Esophagus muscularis mucosa (tissue), 4 donors: ENCODE measurements at regions not wholly inside any gene's neighbourhood (a gene's known extent, or its start where the extent isn't known, plus 50 kb on each side); places are given as distances from the start of the nearest gene placed in this dataset.

Experiments
- DNase-seq: peaks from one replicate; pipeline ENCODE4 v3.0.0-alpha.2; 2017; ENCODE audit errors: extremely low spot score
- H3K27ac ChIP-seq, 4 donors: fragments of 200-600 bp; sonication (generic); replicated peaks in 1 of 4; 1 replicate in 3 of 4; 2 replicates in 1 of 4; pipeline ENCODE4 v1.5.1; 2016 to 2019; ENCODE audit warnings: mild to moderate bottlenecking in 1 of 4
- H3K27me3 ChIP-seq, 4 donors: fragments of 200-600 bp; sonication (generic); one replicate each; pipeline versions ENCODE4 v1.5.1 to v1.6.0; 2016 to 2019
- H3K36me3 ChIP-seq, 4 donors: fragments of 200-600 bp; sonication (generic); one replicate each; pipeline ENCODE4 v1.5.1; 2016 to 2019
- H3K4me1 ChIP-seq, 4 donors: fragments of 200-600 bp; sonication (generic); one replicate each; pipeline ENCODE4 v1.5.1; 2016 to 2019
- H3K4me3 ChIP-seq, 4 donors: fragments of 200-600 bp; sonication (generic); 1 replicate in 2 of 4; 2 replicates in 2 of 4; pipeline ENCODE4 v1.5.1; 2016 to 2019; ENCODE audit warnings: mild to moderate bottlenecking in 4 of 4, moderate library complexity in 1 of 4
- H3K9me3 ChIP-seq, 4 donors: fragments of 200-600 bp; sonication (generic); 1 replicate in 3 of 4; 2 replicates in 1 of 4; pipeline ENCODE4 v1.5.1; 2016 to 2019
- CTCF ChIP-seq, 3 experiments: fragments of 200-600 bp in 2 of 3; fragments of 450-650 bp in 1 of 3; sonication (generic) in 2 of 3; IDR thresholded peaks; one replicate each; pipeline ENCODE4 v1.5.1; 2017 to 2019; ENCODE audit warnings: antibody characterized with exemption in 3 of 3, mild to moderate bottlenecking in 2 of 3, moderate library complexity in 1 of 3
- EP300 ChIP-seq: sonication (generic); formaldehyde crosslinking; IDR thresholded peaks from one replicate; pipeline ENCODE4 v1.6.1; 2017; ENCODE audit warnings: antibody characterized with exemption
- POLR2A ChIP-seq: fragments of 450-650 bp; IDR thresholded peaks from one replicate; pipeline ENCODE4 v1.6.1; 2017; ENCODE audit warnings: antibody characterized with exemption, moderate library complexity, mild to moderate bottlenecking, low read depth
- POLR2AphosphoS5 ChIP-seq, 2 donors: sonication (generic); formaldehyde crosslinking; IDR thresholded peaks; one replicate each; pipeline ENCODE4 v1.6.1; 2017; ENCODE audit warnings: antibody characterized with exemption in 2 of 2
- WGBS: methylation state at CpG from one replicate; pipeline ENCODE4 v1.1.5; 2018; 5-methylcytosine and 5-hydroxymethylcytosine counted together
- intact Hi-C: fragments of 100-400 bp; cut with DNase I; formaldehyde crosslinking; loops from one replicate; pipeline ENCODE4 v1.15.1; 2023

DNA sequence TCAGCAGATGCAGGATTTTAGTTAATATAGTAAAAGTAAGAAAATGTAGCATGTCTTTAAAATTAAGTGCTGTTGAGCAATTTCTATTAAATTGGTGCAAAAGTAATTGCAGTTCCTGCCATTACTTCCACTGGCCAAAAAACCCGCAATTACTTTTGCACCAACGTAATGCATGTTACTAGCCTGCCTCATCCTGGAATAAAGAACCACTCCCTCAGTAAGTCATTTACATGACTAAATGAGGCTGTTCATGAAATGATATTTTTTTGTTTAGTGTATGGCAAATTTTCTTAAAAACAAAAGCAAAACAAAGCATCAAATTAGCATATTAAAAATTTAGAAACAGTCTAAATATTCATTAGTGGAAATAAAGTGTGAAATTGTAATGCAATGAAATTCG lies 180.4 kb downstream of the DIPK2A start:
- Histone ChIP-seq H3K27ac (no peak overlapping the region), H3K4me3 (no peak overlapping the region), H3K27me3 (no peaks in the 10 kb centered on the region), H3K36me3 (no peaks in the 10 kb centered on the region), H3K4me1 (peaks cover 0 to 43% (median 8%) of the 10 kb centered on the region in 4 donors), H3K9me3 (no peaks in the 10 kb centered on the region)
- 92% methylated on average over 3 of the region's 3 CpGs for WGBS
- TF ChIP-seq POLR2AphosphoS5 (IDR thresholded peaks at IDR 0.05) = no peak
- intact Hi-C loops = no loop called here
- no peak for DNase-seq

GRCh38 chr3:144160627-144161026 lies 189.0 kb downstream of the DIPK2A start:
- intact Hi-C loops = no loop called here
- TF ChIP-seq CTCF (IDR thresholded peaks at IDR 0.05) (no peak), POLR2AphosphoS5 (IDR thresholded peaks at IDR 0.05) (no peak), POLR2A (no peak), EP300 (no peak)

DNA sequence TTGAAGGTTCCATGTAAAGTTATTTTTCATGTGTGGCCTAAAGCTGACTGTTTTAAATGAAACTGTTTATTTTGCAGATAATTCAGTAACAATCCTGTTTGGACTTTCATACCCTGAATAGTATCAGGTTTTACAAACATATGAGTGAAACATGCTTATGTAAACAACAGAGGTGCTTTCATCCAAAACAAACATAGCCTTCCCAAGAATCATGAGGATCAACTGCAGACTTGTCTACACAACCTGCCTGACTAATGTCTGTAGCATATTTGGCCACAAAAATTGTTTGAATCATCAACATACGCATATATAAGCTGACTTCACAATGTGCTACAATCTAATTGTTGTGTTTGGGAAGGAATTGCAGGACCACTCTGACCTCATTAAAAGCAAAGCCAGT lies 190.4 kb downstream of the DIPK2A start:
- no peaks in the 10 kb centered on the region for H3K9me3 ChIP-seq
- H3K36me3 ChIP-seq = no peaks in the 10 kb centered on the region
- no peaks in the 10 kb centered on the region for H3K27me3 ChIP-seq
- no peak overlapping the region for H3K4me3 ChIP-seq
- TF ChIP-seq POLR2A = no peak
- no peak for TF ChIP-seq CTCF (IDR thresholded peaks at IDR 0.05)
- no peak for TF ChIP-seq EP300
- no peaks in the 10 kb centered on the region for H3K4me1 ChIP-seq
- WGBS = 85% methylated on average over 1 of the region's 1 CpG
- no peak for DNase-seq
- no peak overlapping the region for H3K27ac ChIP-seq
- intact Hi-C loops = no loop called here

More at GRCh38 chr3:144160627-144161026, 189.0 kb downstream of the DIPK2A start:
- Histone ChIP-seq H3K4me1 (no peaks in the 10 kb centered on the region), H3K4me3 (no peak overlapping the region), H3K36me3 (no peaks in the 10 kb centered on the region), H3K27me3 (no peaks in the 10 kb centered on the region), H3K27ac (no peak overlapping the region), H3K9me3 (no peaks in the 10 kb centered on the region)
- no peak for DNase-seq

DNA sequence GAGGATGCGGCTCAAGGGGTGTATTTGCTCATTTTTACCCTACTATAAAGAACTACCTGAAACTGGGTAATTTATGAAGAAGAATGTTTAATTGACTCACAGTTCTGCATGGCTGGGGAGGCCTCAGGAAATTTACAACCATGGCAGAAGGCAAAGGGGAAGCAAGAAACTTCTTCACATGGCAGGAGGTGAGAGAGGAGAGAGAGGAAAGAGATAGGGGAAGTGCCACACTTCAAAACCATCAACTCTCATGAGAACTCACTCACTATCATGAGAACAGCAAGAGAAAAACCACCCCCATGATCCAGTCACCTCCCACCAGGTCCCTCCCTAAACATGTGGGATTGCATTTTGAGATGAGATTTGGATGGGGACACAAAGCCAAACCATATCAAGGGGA lies 192.7 kb downstream of the DIPK2A start:
- H3K9me3 ChIP-seq = no peaks in the 10 kb centered on the region
- no peaks in the 10 kb centered on the region for H3K4me1 ChIP-seq
- intact Hi-C loops = no loop called here
- DNase-seq = no peak
- H3K4me3 ChIP-seq = no peak overlapping the region
- no peaks in the 10 kb centered on the region for H3K36me3 ChIP-seq
- no peak overlapping the region for H3K27ac ChIP-seq
- 92% methylated on average over 1 of the region's 1 CpG for WGBS
- TF ChIP-seq POLR2A (no peak), CTCF (IDR thresholded peaks at IDR 0.05) (no peak), EP300 (no peak), POLR2AphosphoS5 (IDR thresholded peaks at IDR 0.05) (no peak)
- H3K27me3 ChIP-seq = no peaks in the 10 kb centered on the region

- intact Hi-C loops = no loop called here
- no peak for TF ChIP-seq EP300
- no peak for TF ChIP-seq CTCF (IDR thresholded peaks at IDR 0.05)
- no peak for TF ChIP-seq POLR2A
- no peak for TF ChIP-seq POLR2AphosphoS5 (IDR thresholded peaks at IDR 0.05)
- Histone ChIP-seq H3K27me3 (no peaks in the 10 kb centered on the region), H3K27ac (no peak overlapping the region), H3K4me1 (no peaks in the 10 kb centered on the region), H3K9me3 (no peaks in the 10 kb centered on the region), H3K4me3 (no peak overlapping the region), H3K36me3 (no peaks in the 10 kb centered on the region)
- 56% methylated on average over 2 of the region's 2 CpGs for WGBS
- DNase-seq = no peak
Measured at GRCh38 chr3:144165482-144165881, 193.9 kb downstream of the DIPK2A start.
